Heart left ventricle (tissue), 16 donors: ENCODE measurements at regions not wholly inside any gene's neighbourhood (a gene's known extent, or its start where the extent isn't known, plus 50 kb on each side); places are given as distances from the start of the nearest gene placed in this dataset.
A peak's percentile ranks its signal among the peaks of the same experiment; 100 is the strongest.

Source experiments
- ATAC-seq, 4 donors: fragments of 200-7000 bp; cut with Tn5 transposase; one replicate each; pipeline ENCODE4 v1.9.1; 2020 to 2022; ENCODE audit warnings: moderate library complexity in 4 of 4, mild to moderate bottlenecking in 3 of 4, moderate number of reproducible peaks in 1 of 4
- DNase-seq, 5 donors: peaks; one replicate each; pipeline ENCODE4 v3.0.0-alpha.2; 2020
- H3K27ac ChIP-seq, 12 donors: fragments of 200-600 bp; sonication (generic) in 4 of 12; one replicate each; pipeline versions ENCODE4 v1.5.0 to v1.8.0; 2016 to 2022; ENCODE audit warnings: mild to moderate bottlenecking in 2 of 12
- H3K27me3 ChIP-seq, 9 donors: fragments of 200-600 bp; sonication (generic) in 2 of 9; one replicate each; pipeline versions ENCODE4 v1.5.1 to v1.8.0; 2016 to 2022; ENCODE audit warnings: mild to moderate bottlenecking in 3 of 9
- H3K36me3 ChIP-seq, 9 donors: fragments of 200-600 bp; sonication (generic) in 2 of 9; one replicate each; pipeline versions ENCODE4 v1.5.0 to v1.8.0; 2018 to 2022; ENCODE audit warnings: mild to moderate bottlenecking in 2 of 9
- H3K4me1 ChIP-seq, 12 donors: fragments of 200-600 bp; sonication (generic) in 4 of 12; one replicate each; pipeline versions ENCODE4 v1.5.0 to v1.8.0; 2016 to 2022; ENCODE audit warnings: mild to moderate bottlenecking in 3 of 12
- H3K4me3 ChIP-seq, 12 donors: fragments of 200-600 bp; sonication (generic) in 4 of 12; one replicate each; pipeline versions ENCODE4 v1.5.0 to v1.8.0; 2017 to 2022; ENCODE audit warnings: mild to moderate bottlenecking in 9 of 12, moderate library complexity in 4 of 12
- H3K9me3 ChIP-seq, 12 donors: fragments of 200-600 bp; sonication (generic) in 4 of 12; one replicate each; pipeline versions ENCODE4 v1.5.0 to v1.8.0; 2016 to 2022; ENCODE audit warnings: mild to moderate bottlenecking in 1 of 12
- CTCF ChIP-seq, 12 donors: fragments of 200-600 bp; sonication (generic) in 4 of 12; IDR thresholded peaks; one replicate each; pipeline versions ENCODE4 v1.5.0 to v1.8.0; 2018 to 2022; ENCODE audit warnings: antibody characterized with exemption in 12 of 12, mild to moderate bottlenecking in 5 of 12
- POLR2A ChIP-seq, 2 donors: fragments of 450-650 bp; IDR thresholded peaks; one replicate each; pipeline ENCODE4 v1.6.1; 2017; ENCODE audit warnings: antibody characterized with exemption in 2 of 2, mild to moderate bottlenecking in 2 of 2, moderate library complexity in 2 of 2
- WGBS, 4 donors: extraction: QIAGEN DNeasy Blood & Tissue Kit in 2 of 4; methylation state at CpG; one replicate each; pipeline versions ENCODE4 v1.1.5 to v1.1.7; 2013 to 2018; 5-methylcytosine and 5-hydroxymethylcytosine counted together
- intact Hi-C, 10 donors: fragments of 100-400 bp; cut with DNase I; formaldehyde crosslinking; loops; one replicate each; pipeline versions ENCODE4 v1.11.1 to v1.14.2; 2022
- donor health status: ischemic (EF 13 %, LVEDD 7.1; RV severe dilation, severe dysfunction).
- donor health status: healthy with polysubstance abuse.
- donor health status: DM: no; HTN: yes; CAD: no.
- donor health status: DM: no; HTN: no; CAD: no.
- donor health status: ischemic (EF 25% LVEDD 6.9; RV normal size, moderate dysfunction).
- donor health status: ischemic (EF 25% LVEDD 5.7; RV mildly dilated, moderate dysfunction).
- donor health status: healthy.
- donor health status: DM: yes; HTN: yes; CAD: no.
- donor health status: ischemic (EF 35%, LVEDD 5.7; RV mildly dilated, moderate dysfunction).
- donor health status: nonischemic (EF 11% LVEDD 7.7; RV severe dilation, severe dysfunction).
- donor health status: DM: yes; HTN: yes; CAD: no.
- donor health status: PGD.
- donor health status: ischemic (EF 29% LVEDD 5.4; RV normal size, mild dysfunction).
- donor health status: nonischemic (EF 23%, LVEDD 6.1; RV moderate dilation, normal function).

GRCh38 chrX:35351795-35352483 is 409.3 kb downstream of the FAM47B start:
- TF ChIP-seq CTCF (IDR thresholded peaks at IDR 0.05) (no peak), POLR2A (IDR thresholded peaks at IDR 0.05) (no peak)
- Histone ChIP-seq H3K9me3 (peaks cover 0 to 7% (median 0%) of the 10 kb centered on the region in 12 donors), H3K36me3 (no peaks in the 10 kb centered on the region), H3K27me3 (no peaks in the 10 kb centered on the region), H3K4me1 (no peaks in the 10 kb centered on the region), H3K4me3 (no peak overlapping the region), H3K27ac (no peak overlapping the region)
- DNase-seq (peak in 1 of 5 donors; percentile 6), ATAC-seq (no peak)
- intact Hi-C loops, result no loop called here
- WGBS, 4 donors, result 76 to 96% (median 88%) methylated on average over 5 of the region's 5 CpGs

- DNase-seq (no peak), ATAC-seq (no peak)
- TF ChIP-seq POLR2A (IDR thresholded peaks at IDR 0.05) (no peak), CTCF (IDR thresholded peaks at IDR 0.05) (no peak)
- WGBS, 4 donors, result 52 to 77% (median 64%) methylated on average over 3 of the region's 3 CpGs
- Histone ChIP-seq H3K36me3 (no peaks in the 10 kb centered on the region), H3K4me1 (no peaks in the 10 kb centered on the region), H3K27me3 (no peaks in the 10 kb centered on the region), H3K27ac (no peak overlapping the region), H3K9me3 (peaks cover 0 to 10% (median 0%) of the 10 kb centered on the region in 12 donors), H3K4me3 (no peak overlapping the region)
- intact Hi-C loops, result no loop called here
These were observed 415.1 kb downstream of the FAM47B start for GRCh38 chrX:35357656-35358055.

GRCh38 chrX:35362866-35363265 is 420.3 kb downstream of the FAM47B start:
- no peak overlapping the region for H3K4me3 ChIP-seq
- 74 to 92% (median 87%) methylated on average over 4 of the region's 4 CpGs for WGBS, 4 donors
- TF ChIP-seq POLR2A (IDR thresholded peaks at IDR 0.05) (no peak), CTCF (IDR thresholded peaks at IDR 0.05) (no peak)
- ATAC-seq, result no peak
- H3K4me1 ChIP-seq, result no peaks in the 10 kb centered on the region
- no peaks in the 10 kb centered on the region for H3K9me3 ChIP-seq
- no peak overlapping the region for H3K27ac ChIP-seq
- intact Hi-C loops, result no loop called here
- no peaks in the 10 kb centered on the region for H3K36me3 ChIP-seq
- no peaks in the 10 kb centered on the region for H3K27me3 ChIP-seq
- DNase-seq, result no peak

GRCh38 chrX:35374116-35374515 is 424.0 kb upstream of the MAGEB16 start:
- ATAC-seq (no peak), DNase-seq (no peak)
- no peaks in the 10 kb centered on the region for H3K4me1 ChIP-seq
- WGBS, 4 donors, result 28 to 74% (median 48%) methylated on average over 1 of the region's 1 CpG
- peaks cover 0 to 4% (median 0%) of the 10 kb centered on the region in 9 donors for H3K27me3 ChIP-seq
- H3K9me3 ChIP-seq, result no peaks in the 10 kb centered on the region
- no peak overlapping the region for H3K27ac ChIP-seq
- H3K4me3 ChIP-seq, result no peak overlapping the region
- intact Hi-C loops, result no loop called here
- H3K36me3 ChIP-seq, result no peaks in the 10 kb centered on the region
- TF ChIP-seq CTCF (IDR thresholded peaks at IDR 0.05) (no peak), POLR2A (IDR thresholded peaks at IDR 0.05) (no peak)
